ENCODE measurements at regions not wholly inside any gene's neighbourhood (a gene's known extent, or its start where the extent isn't known, plus 50 kb on each side); places are given as distances from the start of the nearest gene placed in this dataset.

GRCh38 chr14:23719225-23719985 is 83.2 kb downstream of the DHRS2 start:
- ATAC-seq (ENCODE audit: low read depth) (no peak), DNase-seq (no peak)
- no peaks in the 10 kb centered on the region for H3K9me3 Mint-ChIP-seq (ENCODE audit: insufficient read depth)
- intact Hi-C loops (cut with micrococcal nuclease): no loop called here
- Histone ChIP-seq H3K4me3 (ENCODE audit: control extremely low read depth in 1 of 5, extremely low read depth in 1 of 5, insufficient read depth in 1 of 5, low read depth in 2 of 5, low read length in 4 of 5) (no peak overlapping the region), H4K20me1 (ENCODE audit: control insufficient read depth, insufficient read depth, low read length, poor library complexity, severe bottlenecking) (no peaks in the 10 kb centered on the region), H3K27me3 (replicated peaks in 1 of 4; ENCODE audit: control extremely low read depth in 1 of 4, control insufficient read depth in 3 of 4, insufficient read depth in 4 of 4, low read length in 3 of 4) (no peaks in the 10 kb centered on the region), H3K79me2 (ENCODE audit: control insufficient read depth, insufficient read depth, low read length) (no peaks in the 10 kb centered on the region), H3K27ac (ENCODE audit: low read length in 2 of 2) (no peak overlapping the region), H3K4me1 (ENCODE audit: control insufficient read depth in 2 of 2, insufficient read depth in 2 of 2, low read length in 2 of 2) (no peaks in the 10 kb centered on the region), H3K36me3 (replicated peaks in 1 of 2; ENCODE audit: control extremely low read depth in 1 of 2, control insufficient read depth in 1 of 2, extremely low read depth in 1 of 2, insufficient read depth in 2 of 2, low read length in 1 of 2) (no peaks in the 10 kb centered on the region), H3K9me3 (ENCODE audit: control extremely low read depth in 1 of 3, control insufficient read depth in 2 of 3, insufficient read depth in 1 of 3, low read length in 2 of 3) (no peaks in the 10 kb centered on the region), H2AFZ (ENCODE audit: insufficient read depth, low read depth, low read length, poor library complexity, severe bottlenecking) (no peak overlapping the region), H3K4me2 (replicated peaks; ENCODE audit: low read depth, low read length, poor library complexity, severe bottlenecking) (no peak overlapping the region), H3K9ac (ENCODE audit: low read length) (no peak overlapping the region)
- no peak overlapping the region for H3K27ac Mint-ChIP-seq
- H3K4me3 Mint-ChIP-seq: no peak overlapping the region
- 92% methylated on average over 8 of the region's 10 CpGs for WGBS (ENCODE audit: insufficient coverage)
- ChIA-PET CTCF (no interaction called here), POLR2A (no interaction called here)
- H3K4me1 Mint-ChIP-seq: no peaks in the 10 kb centered on the region
- TF ChIP-seq EZH2 (IDR thresholded peaks at IDR 0.05; ENCODE audit: borderline replicate concordance, insufficient read depth, low read depth, low read length, poor library complexity, severe bottlenecking): no peak
- no peak for TF ChIP-seq CTCF (IDR thresholded peaks at IDR 0.05)
- peaks cover 14% of the 10 kb centered on the region for H3K27me3 Mint-ChIP-seq

- intact Hi-C loops (cut with micrococcal nuclease): no loop called here
- no peaks in the 10 kb centered on the region for H4K20me1 ChIP-seq (ENCODE audit: control insufficient read depth, insufficient read depth, low read length, poor library complexity, severe bottlenecking)
- DNase-seq (no peak), ATAC-seq (ENCODE audit: low read depth) (no peak)
- no CpG with 5 or more reads among the region's 1 CpG for WGBS (ENCODE audit: insufficient coverage)
- Mint-ChIP-seq H3K4me3 (no peak overlapping the region), H3K27ac (no peak overlapping the region), H3K4me1 (no peaks in the 10 kb centered on the region), H3K9me3 (ENCODE audit: insufficient read depth) (no peaks in the 10 kb centered on the region), H3K27me3 (peaks cover 6% of the 10 kb centered on the region)
- no peaks in the 10 kb centered on the region for H3K36me3 ChIP-seq (replicated peaks in 1 of 2; ENCODE audit: control extremely low read depth in 1 of 2, control insufficient read depth in 1 of 2, extremely low read depth in 1 of 2, insufficient read depth in 2 of 2, low read length in 1 of 2)
- ChIA-PET CTCF (interaction anchor here (0.5 kb wide), 1 partner anchor 57 kb away, joined by 4 read pairs; no protein-coding TSS in a partner anchor), POLR2A (no interaction called here)
- H3K79me2 ChIP-seq (ENCODE audit: control insufficient read depth, insufficient read depth, low read length): no peaks in the 10 kb centered on the region
- H2AFZ ChIP-seq (ENCODE audit: insufficient read depth, low read depth, low read length, poor library complexity, severe bottlenecking): no peak overlapping the region
- no peaks in the 10 kb centered on the region for H3K27me3 ChIP-seq (replicated peaks in 1 of 4; ENCODE audit: control extremely low read depth in 1 of 4, control insufficient read depth in 3 of 4, insufficient read depth in 4 of 4, low read length in 3 of 4)
- H3K27ac ChIP-seq (ENCODE audit: low read length in 2 of 2): no peak overlapping the region
- no peak overlapping the region for H3K4me2 ChIP-seq (replicated peaks; ENCODE audit: low read depth, low read length, poor library complexity, severe bottlenecking)
- TF ChIP-seq CTCF (IDR thresholded peaks at IDR 0.05): no peak
- no peak for TF ChIP-seq EZH2 (IDR thresholded peaks at IDR 0.05; ENCODE audit: borderline replicate concordance, insufficient read depth, low read depth, low read length, poor library complexity, severe bottlenecking)
- H3K4me1 ChIP-seq (ENCODE audit: control insufficient read depth in 2 of 2, insufficient read depth in 2 of 2, low read length in 2 of 2): no peaks in the 10 kb centered on the region
- H3K9ac ChIP-seq (ENCODE audit: low read length): no peak overlapping the region
- H3K9me3 ChIP-seq (ENCODE audit: control extremely low read depth in 1 of 3, control insufficient read depth in 2 of 3, insufficient read depth in 1 of 3, low read length in 2 of 3): no peaks in the 10 kb centered on the region
- no peak overlapping the region for H3K4me3 ChIP-seq (ENCODE audit: control extremely low read depth in 1 of 5, extremely low read depth in 1 of 5, insufficient read depth in 1 of 5, low read depth in 2 of 5, low read length in 4 of 5)
Observed at GRCh38 chr14:23722675-23723074, 86.5 kb downstream of the DHRS2 start.

All from B cell (primary cell).